SK-MEL-5 (cell line): ENCODE measurements at regions not wholly inside any gene's neighbourhood (a gene's known extent, or its start where the extent isn't known, plus 50 kb on each side); places are given as distances from the start of the nearest gene placed in this dataset.

Experiments
- DNase-seq: peaks from one replicate; pipeline ENCODE4 v3.0.0-alpha.2; 2016; ENCODE audit warnings: low read depth, low spot score
- in situ Hi-C: cut with HindIII; loops from 2 replicates; pipeline ENCODE4 v1.10.0; 2016; ENCODE audit warnings: low sequenced_read_pairs, high pct_unique_total_duplicates, low pct_unique_long_range_greater_than_20kb

GRCh38 chr2:111692311-111692710, 191.7 kb downstream of the ANAPC1 start:
- DNase-seq, result no peak

GRCh38 chr2:111694700-111695101, 189.3 kb downstream of the ANAPC1 start:
- DNase-seq, result no peak
- in situ Hi-C loops, result no loop called here

More at GRCh38 chr2:111692311-111692710, 191.7 kb downstream of the ANAPC1 start:
- in situ Hi-C loops, result no loop called here

- in situ Hi-C loops, result no loop called here
- DNase-seq, result no peak
Observed at GRCh38 chr2:111695441-111696007, 188.5 kb downstream of the ANAPC1 start.

GRCh38 chr2:111696226-111696625, 187.8 kb downstream of the ANAPC1 start:
- no peak for DNase-seq
- in situ Hi-C loops, result no loop called here

- no peak for DNase-seq
- in situ Hi-C loops, result no loop called here
Observed at GRCh38 chr2:111697560-111697959, 186.4 kb downstream of the ANAPC1 start.

- in situ Hi-C loops, result no loop called here
- no peak for DNase-seq
Observed at GRCh38 chr2:111698089-111698488, 185.9 kb downstream of the ANAPC1 start.

DNA sequence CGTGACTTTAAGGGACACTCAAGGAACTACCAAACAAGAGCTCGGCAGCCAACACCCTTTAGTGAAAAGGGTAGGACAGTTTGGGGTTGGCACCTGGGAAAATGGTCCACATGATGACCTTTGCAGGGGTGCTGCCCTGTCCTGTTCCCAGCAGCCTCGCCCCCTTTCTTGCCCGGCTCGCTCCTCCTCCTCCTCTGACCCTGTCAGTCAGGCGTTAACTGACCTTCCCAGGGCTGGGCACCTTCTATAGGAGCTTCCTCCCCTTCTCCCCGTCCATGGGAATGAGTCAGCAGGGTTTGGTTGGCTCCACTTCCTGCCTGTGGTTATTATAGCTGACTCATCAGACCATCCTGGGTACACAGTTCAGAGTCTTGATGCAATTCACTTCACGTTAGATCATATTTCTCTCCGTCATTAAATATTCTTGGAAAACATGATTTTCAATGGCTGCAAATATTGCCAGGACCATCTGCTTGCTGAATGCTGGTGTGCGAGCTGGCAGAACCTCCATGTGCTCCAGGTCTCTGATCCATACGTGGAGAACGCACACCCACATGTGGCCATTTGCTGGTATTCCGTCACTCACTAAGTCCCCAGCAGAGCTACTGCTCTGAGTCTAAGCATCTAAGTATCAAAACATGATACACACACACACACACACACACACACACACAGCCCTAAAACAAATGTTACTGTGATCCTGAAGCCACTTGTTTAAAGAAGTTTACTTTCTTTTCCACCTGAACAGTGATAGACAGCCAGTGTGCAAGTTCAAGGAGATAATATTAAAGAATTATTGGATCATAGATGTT, 185.0 kb downstream of the ANAPC1 start:
- peak; percentile 89 for DNase-seq
- in situ Hi-C loops, result no loop called here

GRCh38 chr2:111701266-111701665, 182.7 kb downstream of the ANAPC1 start:
- no peak for DNase-seq
- in situ Hi-C loops, result no loop called here

DNA sequence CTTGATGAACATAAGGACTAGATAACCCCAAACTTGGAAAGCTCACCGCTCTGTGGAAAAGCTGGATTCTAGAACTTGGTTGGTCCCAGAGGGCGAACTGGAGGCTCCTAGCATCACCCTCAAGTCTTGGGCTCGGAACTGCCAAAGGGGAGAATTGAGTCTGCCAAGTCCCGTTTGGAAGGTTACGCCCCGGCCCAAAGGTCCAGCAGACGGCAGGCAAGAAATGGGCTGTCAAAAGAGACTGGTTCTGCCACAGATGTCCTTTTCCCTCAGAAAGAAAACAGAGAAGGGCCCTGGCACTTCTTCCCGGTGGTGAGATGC, 182.2 kb downstream of the ANAPC1 start:
- in situ Hi-C loops, result no loop called here

DNA sequence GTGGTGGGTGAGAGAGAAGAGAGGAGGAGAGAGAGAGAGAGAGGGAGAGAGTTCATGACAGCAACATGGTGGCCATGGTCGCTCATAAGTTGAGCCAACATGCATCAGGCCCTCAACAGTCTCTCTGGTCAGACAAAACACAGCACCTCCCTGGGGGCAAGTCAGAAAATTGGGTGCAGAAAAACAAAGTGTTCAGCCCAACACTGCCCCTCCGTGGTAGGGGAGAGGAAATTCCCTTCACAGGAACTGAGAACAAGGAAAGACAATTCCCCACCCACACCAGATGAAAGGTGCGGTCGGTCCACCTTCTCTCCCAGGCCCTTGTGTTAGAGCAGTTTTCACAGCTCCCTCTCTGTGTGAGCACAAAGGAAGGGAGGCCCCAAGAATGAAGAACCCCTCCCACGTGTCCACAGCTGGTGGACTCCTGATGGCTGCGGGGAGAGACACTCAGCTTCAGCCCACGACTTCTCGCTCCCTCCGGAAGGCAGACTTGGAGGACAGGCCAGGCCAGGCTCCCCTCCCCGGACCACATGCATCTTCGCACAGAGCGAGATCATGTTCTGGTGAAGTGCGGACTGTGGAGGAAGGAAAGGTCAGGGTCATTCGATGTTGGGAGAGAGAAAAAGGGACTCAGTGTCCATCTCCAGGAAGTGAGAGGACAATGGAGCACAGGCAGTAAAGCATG, 181.7 kb downstream of the ANAPC1 start:
- in situ Hi-C loops, result no loop called here

More for the DNA sequence above, 182.2 kb downstream of the ANAPC1 start:
- DNase-seq, result no peak

GRCh38 chr2:111702804-111703196, 181.2 kb downstream of the ANAPC1 start:
- in situ Hi-C loops, result no loop called here
- no peak for DNase-seq

More for the DNA sequence above, 181.7 kb downstream of the ANAPC1 start:
- peak; percentile 85 for DNase-seq

DNA sequence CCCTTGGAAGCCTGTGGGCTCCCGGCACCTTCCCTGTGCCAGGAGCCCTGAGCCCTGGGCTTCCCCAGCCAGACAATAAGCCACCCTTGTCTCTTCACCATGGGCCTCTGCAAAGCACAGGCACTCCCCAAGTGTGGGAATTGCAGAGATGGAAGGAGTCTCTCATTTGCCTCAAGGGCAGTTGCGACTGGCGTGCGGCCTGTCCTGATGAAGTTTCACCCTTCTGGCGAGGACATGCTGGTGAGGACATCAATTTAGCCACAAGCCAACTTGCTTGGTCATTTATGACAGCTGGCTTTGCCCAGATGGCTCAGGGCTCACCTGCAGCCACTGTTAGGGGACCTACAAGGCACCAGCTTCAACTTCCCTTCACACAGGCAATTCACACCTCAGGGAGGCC, 180.2 kb downstream of the ANAPC1 start:
- DNase-seq, result no peak
- in situ Hi-C loops, result no loop called here

GRCh38 chr2:111704246-111704645, 179.7 kb downstream of the ANAPC1 start:
- no peak for DNase-seq
- in situ Hi-C loops, result no loop called here

- in situ Hi-C loops, result no loop called here
- DNase-seq, result no peak
Observed at GRCh38 chr2:111705239-111705638, 178.8 kb downstream of the ANAPC1 start.

GRCh38 chr2:111705711-111706336, 178.2 kb downstream of the ANAPC1 start:
- no peak for DNase-seq
- in situ Hi-C loops, result no loop called here

DNA sequence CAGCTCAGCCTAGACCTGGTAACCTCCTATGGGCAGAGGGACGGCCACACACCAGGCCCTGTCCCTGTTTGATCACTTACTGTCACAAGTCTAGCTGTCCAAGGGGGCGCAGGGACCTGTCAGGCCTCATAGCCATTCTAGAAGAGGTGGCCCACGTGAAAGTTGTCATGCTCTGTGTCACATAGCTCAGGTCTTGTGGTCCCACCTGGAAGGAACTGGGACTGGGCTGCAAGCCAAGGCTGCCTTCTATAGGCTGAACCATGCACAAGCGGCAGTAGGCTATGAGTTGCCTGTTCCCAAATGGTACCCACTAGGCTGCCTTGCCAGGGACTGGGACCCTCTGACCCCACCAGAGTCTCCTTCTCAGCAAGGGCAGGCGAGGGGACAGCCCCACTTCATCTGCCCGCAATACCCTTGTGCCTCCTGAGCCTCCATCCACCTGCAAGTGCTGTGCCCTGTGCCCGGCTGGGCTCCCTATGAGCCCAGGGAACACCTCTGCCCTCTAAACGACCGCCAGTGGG, 177.5 kb downstream of the ANAPC1 start:
- in situ Hi-C loops, result no loop called here
- no peak for DNase-seq

- DNase-seq, result no peak
- in situ Hi-C loops, result no loop called here
Observed at GRCh38 chr2:111707700-111708099, 176.3 kb downstream of the ANAPC1 start.

DNA sequence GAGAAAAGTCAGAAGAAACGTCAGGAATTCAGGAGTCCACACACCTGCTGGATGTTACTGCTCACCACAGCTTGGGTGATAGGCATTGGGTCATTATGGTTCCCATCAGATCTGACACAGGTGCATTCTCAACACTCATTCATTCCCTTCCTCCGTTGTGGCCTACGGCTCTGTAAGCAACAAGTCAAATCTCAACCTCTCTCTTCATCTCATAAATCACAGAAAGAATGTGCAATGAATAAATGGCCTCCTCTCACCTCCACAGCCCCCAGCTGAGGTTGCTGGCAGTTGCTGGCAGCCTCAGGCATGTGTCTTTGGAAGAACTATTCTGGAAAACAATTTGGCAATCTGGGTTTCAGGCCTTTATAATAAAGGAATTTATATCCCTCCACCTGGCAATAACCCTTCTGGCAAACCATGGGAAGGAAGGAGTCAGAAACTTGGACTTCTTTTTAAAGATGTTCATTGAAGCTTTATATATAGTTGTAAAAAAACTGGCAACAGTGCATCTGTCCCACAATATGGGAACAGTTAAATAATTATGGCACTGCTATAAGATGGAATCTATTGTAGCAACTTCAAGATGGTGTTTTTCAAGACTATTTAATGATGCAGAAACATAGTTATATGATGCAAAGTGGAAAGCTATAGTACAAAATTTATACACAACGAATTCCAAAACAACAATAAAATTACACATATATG, 175.4 kb downstream of the ANAPC1 start:
- no peak for DNase-seq
- in situ Hi-C loops, result no loop called here
